ENCODE measurements at regions not wholly inside any gene's neighbourhood (a gene's known extent, or its start where the extent isn't known, plus 50 kb on each side); places are given as distances from the start of the nearest gene placed in this dataset.

GRCh38 chr1:208421486-208421885, 177.3 kb upstream of the PLXNA2 start:
- no peak for DNase-seq

DNA sequence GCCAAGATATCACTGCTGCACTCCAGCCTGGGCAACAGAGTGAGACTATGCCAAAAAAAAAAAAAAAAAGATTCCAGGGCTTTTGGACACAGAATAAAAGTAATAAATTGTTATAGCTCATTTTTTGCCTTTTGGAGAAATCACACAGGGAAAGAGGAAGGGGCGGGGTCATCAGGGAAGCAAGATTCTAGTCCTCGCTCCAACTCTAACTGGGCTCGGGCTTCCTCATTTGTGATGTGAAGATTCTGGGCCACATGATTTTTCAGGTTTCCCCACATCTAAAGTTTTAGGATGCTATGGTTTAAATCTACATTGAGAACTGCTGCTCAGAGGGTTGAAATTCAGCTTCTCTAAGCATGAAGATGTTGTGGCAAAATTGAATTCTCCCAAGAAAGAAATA, 179.3 kb upstream of the PLXNA2 start:
- no peak for DNase-seq

- DNase-seq: no peak
These were observed 180.9 kb upstream of the PLXNA2 start for GRCh38 chr1:208425096-208425495.

DNA sequence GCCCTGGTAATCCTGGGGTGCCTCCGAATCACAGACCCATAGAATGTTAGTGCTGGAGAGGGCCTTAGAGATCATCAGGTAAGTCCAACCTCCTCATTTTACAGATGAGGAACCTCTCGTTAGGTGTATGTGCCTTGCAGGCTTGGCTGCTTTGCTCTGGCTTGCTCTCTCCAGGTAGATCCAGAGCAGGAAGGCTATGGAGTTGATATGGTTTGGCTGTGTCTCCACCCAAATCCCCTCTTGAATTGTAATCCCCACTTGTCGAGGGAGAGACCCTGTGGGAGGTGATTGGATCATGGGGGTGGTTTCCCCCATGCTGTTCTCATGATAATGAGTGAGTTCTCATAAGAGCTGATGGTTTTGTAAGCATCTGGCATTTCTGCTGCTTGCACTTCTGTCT, 186.0 kb upstream of the PLXNA2 start:
- DNase-seq: no peak

GRCh38 chr1:208431721-208432120, 187.5 kb upstream of the PLXNA2 start:
- DNase-seq: no peak

DNA sequence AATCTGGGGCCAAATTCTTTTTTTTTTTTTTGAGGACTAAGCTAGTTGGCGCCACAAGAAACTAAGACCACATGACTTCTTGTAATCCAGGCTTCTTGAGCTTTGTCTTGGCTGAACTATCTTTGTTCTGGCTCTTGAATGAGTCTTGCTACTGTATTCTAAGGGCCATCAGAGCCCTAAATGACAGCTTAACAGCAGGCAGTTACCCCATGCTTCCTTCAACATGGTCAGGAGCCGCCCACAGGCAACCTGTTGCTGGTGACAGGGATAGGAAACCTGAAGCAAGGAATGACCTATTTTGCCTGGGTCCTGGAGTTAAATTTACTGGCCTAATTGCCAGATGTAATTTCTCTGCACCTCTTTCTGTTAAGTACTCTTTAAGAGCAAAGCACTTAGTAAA, 188.2 kb upstream of the PLXNA2 start:
- DNase-seq: no peak

GRCh38 chr1:208433086-208433485, 188.9 kb upstream of the PLXNA2 start:
- no peak for DNase-seq

- no peak for DNase-seq
These were observed 189.8 kb upstream of the PLXNA2 start for GRCh38 chr1:208433971-208434370.

- DNase-seq: no peak
These were observed 193.2 kb upstream of the PLXNA2 start for GRCh38 chr1:208437401-208437800.

DNA sequence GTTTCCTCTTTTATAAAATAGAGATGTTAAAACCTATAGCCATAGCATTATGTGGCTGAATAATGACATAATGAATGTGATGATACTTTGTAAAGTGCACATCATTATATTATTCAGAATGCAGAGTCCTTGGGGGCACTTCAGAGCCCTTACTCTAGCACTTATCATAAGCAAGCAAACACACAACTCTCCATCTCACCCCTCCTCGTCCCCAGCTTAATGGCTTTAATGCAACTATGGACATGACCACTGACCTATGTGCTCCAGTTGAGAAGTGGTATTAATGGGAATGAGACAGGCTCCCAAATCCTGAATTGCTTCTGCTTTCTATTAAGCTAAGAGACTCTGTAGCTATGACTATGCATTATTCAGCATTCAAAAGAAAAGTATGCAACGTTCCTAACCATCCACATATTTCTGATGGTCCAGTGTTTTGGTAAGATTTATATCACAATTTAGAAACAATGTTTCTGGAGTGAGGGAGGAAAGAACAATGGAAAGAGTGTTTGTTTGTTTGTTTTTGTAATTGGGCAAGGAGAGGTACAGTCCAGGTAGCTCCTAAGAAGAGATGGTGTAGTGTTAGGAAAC, 194.0 kb upstream of the PLXNA2 start:
- no peak for DNase-seq

DNA sequence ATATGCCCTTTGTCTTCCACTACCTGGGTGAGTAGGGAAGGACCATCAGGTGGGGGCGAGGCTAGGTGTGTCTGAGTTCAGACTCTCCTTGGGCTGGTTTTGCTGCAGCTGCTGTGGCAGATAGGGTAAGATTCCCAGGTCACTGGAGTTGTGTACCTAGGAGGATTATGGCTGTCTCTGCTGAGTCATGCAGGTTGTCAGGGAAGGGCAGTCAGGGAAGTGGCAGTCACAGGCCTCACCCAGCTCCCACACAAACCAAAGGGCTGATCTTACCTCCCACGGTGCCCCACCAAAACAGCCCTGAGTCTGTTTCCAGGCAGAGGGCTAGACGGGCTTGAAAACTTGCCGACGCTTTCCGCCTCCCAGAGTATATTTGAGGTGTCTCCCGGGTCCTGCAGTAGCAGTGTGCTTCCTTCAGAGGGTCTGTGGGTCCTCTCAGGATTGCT, 201.6 kb upstream of the PLXNA2 start:
- no peak for DNase-seq

DNA sequence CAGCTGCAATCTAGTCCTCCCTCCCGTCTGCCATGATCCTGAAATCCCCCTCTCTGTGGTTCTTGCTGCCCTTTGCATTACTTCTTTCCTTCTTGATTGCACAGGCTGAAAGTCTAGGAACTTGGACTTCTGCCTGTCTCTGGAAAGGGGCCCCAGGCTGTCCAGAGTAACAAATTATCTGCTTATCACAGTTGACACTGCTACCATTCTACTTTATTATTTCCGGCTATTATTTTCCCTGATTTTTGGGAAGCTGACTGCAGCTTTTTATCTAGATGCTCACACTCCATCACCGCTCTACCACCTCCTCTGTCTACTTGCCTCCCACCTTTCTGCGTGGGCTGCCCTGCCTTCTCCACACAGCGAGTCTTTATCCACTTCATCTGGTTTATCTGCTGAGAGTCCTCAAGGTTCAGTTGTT, 202.1 kb upstream of the PLXNA2 start:
- DNase-seq: no peak

DNA sequence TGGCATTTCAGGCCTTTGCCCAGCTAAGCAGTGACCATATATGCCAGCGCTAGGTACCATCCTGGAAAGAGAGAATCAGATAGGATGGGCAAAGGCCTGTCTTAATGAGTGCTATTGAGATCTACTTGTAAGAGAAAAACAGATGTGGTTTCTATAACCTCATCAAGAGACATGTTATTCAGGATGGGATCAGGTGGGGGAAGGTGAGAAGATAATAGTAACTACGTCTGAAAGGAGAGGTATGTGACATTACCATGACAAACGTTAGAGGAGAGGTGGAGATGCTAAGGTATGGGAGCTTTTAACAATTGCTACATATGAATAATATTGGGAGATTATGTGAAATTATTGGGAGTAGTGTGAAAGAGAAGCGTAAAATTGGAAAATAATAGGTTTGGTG, 204.2 kb upstream of the PLXNA2 start:
- DNase-seq: no peak

DNA sequence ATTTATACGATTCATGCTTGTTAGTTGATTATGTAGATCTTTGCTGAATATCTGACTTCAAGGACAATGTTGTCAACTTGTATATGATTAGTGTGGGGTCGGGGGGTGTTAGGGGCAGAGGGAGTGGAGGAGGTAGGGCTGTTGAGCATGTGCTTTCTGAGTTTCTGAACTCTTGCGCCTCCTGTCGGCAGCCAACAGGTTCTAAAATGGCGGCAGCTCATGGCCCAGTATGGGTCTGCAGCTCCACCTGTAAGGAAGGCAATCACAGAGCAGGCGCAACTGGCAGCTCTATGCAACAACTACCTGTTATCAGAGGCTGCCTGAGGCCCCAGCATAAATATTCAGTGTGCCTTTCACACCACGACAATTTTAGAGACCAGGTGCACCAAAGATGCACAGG, 205.8 kb upstream of the PLXNA2 start:
- DNase-seq: peak; percentile 88

- no peak for DNase-seq
These were observed 206.8 kb upstream of the PLXNA2 start for GRCh38 chr1:208450958-208451357.

GRCh38 chr1:208455821-208456220, 211.6 kb upstream of the PLXNA2 start:
- DNase-seq: no peak

GRCh38 chr1:208456487-208456886, 212.3 kb upstream of the PLXNA2 start:
- no peak for DNase-seq

GRCh38 chr1:208460823-208461222, 216.6 kb upstream of the PLXNA2 start:
- DNase-seq: no peak

GRCh38 chr1:208461680-208462079, 217.5 kb upstream of the PLXNA2 start:
- no peak for DNase-seq

GRCh38 chr1:208462761-208463160, 218.6 kb upstream of the PLXNA2 start:
- no peak for DNase-seq

DNA sequence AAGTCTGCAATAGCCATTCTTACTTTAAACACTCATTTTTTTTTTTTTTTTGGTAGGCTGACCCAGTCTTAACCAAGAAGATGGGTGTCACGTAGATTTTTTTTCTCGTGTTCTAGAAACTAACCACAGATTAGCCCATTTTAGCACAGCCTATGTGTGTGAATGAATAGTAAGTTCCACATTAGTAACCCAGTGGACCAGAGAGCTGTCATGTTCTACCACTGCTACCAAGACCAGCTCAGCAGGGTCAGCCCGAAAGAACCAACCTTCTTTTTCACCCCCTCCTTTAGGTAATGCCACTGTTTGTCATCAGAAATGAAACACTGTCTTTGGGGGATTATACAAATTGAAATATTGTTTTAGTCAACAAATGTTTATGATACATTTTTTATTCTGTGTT, 221.1 kb upstream of the PLXNA2 start:
- no peak for DNase-seq

- no peak for DNase-seq
These were observed 221.8 kb upstream of the PLXNA2 start for GRCh38 chr1:208465786-208466590.

GRCh38 chr1:208467151-208467780, 223.1 kb upstream of the PLXNA2 start:
- no peak for DNase-seq

- no peak for DNase-seq
These were observed 231.3 kb upstream of the PLXNA2 start for GRCh38 chr1:208475449-208475848.

Data from COR-L47 (cell line).